ENCODE measurements at regions not wholly inside any gene's neighbourhood (a gene's known extent, or its start where the extent isn't known, plus 50 kb on each side); places are given as distances from the start of the nearest gene placed in this dataset.
A peak's percentile ranks its signal among the peaks of the same experiment; 100 is the strongest.

DNA sequence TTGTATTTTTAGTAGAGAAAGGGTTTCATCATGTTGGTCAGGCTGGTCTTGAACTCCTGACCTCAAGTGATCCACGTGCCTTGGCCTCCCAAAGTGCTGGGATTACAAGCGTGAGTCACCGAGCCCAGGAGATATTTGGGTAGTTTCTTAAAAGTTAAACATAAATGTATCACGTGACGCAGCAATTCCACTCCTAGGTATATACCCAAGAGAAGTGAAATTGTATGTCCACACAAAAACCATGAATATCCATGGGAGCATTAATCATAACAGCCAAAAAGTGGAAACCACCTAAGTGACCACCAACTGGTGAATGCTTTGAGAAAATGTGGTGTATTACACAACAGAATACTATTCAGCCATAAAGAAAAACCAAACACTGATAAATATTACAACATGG lies 164.8 kb downstream of the MRPL14 start:
- intact Hi-C loops (cut with micrococcal nuclease), result no loop called here
- Mint-ChIP-seq H3K4me1 (ENCODE audit: insufficient read depth, unreplicated experiment) (peaks cover 5% of the 10 kb centered on the region), H3K9me3 (ENCODE audit: unreplicated experiment) (peaks cover 24% of the 10 kb centered on the region), H3K36me3 (ENCODE audit: insufficient read depth, unreplicated experiment) (no peaks in the 10 kb centered on the region), H3K27me3 (ENCODE audit: insufficient read depth, unreplicated experiment) (no peaks in the 10 kb centered on the region), H3K27ac (ENCODE audit: low read depth, unreplicated experiment) (no peak overlapping the region), H3K4me3 (ENCODE audit: unreplicated experiment) (no peak overlapping the region)
- ChIA-PET POLR2A (no interaction called here), CTCF (interaction anchor here (0.8 kb wide), 1 partner anchor 129 kb away, joined by 4 read pairs; no protein-coding TSS in a partner anchor)
- TF ChIP-seq, protein P1, sequence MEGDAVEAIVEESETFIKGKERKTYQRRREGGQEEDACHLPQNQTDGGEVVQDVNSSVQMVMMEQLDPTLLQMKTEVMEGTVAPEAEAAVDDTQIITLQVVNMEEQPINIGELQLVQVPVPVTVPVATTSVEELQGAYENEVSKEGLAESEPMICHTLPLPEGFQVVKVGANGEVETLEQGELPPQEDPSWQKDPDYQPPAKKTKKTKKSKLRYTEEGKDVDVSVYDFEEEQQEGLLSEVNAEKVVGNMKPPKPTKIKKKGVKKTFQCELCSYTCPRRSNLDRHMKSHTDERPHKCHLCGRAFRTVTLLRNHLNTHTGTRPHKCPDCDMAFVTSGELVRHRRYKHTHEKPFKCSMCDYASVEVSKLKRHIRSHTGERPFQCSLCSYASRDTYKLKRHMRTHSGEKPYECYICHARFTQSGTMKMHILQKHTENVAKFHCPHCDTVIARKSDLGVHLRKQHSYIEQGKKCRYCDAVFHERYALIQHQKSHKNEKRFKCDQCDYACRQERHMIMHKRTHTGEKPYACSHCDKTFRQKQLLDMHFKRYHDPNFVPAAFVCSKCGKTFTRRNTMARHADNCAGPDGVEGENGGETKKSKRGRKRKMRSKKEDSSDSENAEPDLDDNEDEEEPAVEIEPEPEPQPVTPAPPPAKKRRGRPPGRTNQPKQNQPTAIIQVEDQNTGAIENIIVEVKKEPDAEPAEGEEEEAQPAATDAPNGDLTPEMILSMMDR (IDR thresholded peaks at IDR 0.05; ENCODE audit: unreplicated experiment), result no peak
- DNase-seq (ENCODE audit: unreplicated experiment), result peak; percentile 11
- BruUV-seq (replicated peaks), result no TSS peak

DNA sequence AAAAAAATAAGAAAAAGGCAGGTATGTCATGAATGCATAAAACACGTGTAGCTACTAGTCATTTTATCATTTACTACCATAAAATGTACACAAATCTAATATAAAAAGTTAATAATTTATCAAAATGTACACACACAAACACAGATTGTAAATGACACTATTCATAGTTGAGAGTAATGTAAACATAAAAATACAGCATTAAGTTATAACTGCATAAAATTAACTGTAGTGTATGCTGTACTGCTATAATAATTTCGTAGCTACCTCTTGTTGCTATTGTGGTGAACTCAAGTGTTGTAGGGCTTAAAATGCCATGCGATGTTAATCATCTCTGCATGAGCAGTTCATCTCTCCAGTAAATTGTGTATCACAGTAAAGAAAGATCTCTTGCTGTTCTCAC lies 170.0 kb downstream of the MRPL14 start:
- CTCF ChIA-PET, result interaction anchor here (0.7 to 1.0 kb wide), 2 partner anchors 14 to 137 kb away, joined by 3 to 4 read pairs; no protein-coding TSS in a partner anchor
- intact Hi-C loops (cut with micrococcal nuclease), result no loop called here
- Mint-ChIP-seq H3K36me3 (ENCODE audit: insufficient read depth, unreplicated experiment) (no peaks in the 10 kb centered on the region), H3K4me3 (ENCODE audit: unreplicated experiment) (no peak overlapping the region), H3K4me1 (ENCODE audit: insufficient read depth, unreplicated experiment) (no peaks in the 10 kb centered on the region), H3K27me3 (ENCODE audit: insufficient read depth, unreplicated experiment) (no peaks in the 10 kb centered on the region), H3K27ac (ENCODE audit: low read depth, unreplicated experiment) (no peak overlapping the region), H3K9me3 (ENCODE audit: unreplicated experiment) (peaks cover 34% of the 10 kb centered on the region)
- POLR2A ChIA-PET, result interaction anchor here (0.9 kb wide), 1 partner anchor 185 kb away, joined by 3 read pairs; no protein-coding TSS in a partner anchor
- TF ChIP-seq, protein P1 (IDR thresholded peaks at IDR 0.05; ENCODE audit: unreplicated experiment), result no peak
- no TSS peak for BruUV-seq (replicated peaks)
- DNase-seq (ENCODE audit: unreplicated experiment), result no peak

DNA sequence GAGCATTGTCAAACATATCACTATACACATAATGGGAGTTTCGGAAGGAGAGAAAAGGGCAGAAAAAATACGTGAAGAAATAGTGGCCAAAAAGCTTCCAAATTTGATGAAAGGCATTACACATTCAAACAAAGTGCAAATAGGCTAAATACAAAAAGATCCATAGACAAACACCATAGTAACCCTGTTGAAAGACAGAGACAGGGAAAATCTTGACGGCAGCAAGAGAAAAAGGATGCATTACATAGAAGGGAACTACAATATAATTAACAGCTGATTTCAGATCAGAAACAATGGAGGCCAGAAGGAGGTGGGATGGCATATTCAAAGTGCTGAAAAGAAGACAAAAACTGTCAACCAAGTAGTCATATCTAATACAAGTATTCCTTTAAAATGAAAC lies 170.8 kb downstream of the MRPL14 start:
- peaks cover 5% of the 10 kb centered on the region for H3K4me1 Mint-ChIP-seq (ENCODE audit: insufficient read depth, unreplicated experiment)
- H3K4me3 Mint-ChIP-seq (ENCODE audit: unreplicated experiment), result no peak overlapping the region
- ChIA-PET POLR2A (no interaction called here), CTCF (interaction anchor here (1.0 kb wide), 1 partner anchor 15 kb away, joined by 4 read pairs; no protein-coding TSS in a partner anchor)
- TF ChIP-seq, protein P1 (IDR thresholded peaks at IDR 0.05; ENCODE audit: unreplicated experiment), result no peak
- no peaks in the 10 kb centered on the region for H3K36me3 Mint-ChIP-seq (ENCODE audit: insufficient read depth, unreplicated experiment)
- no TSS peak for BruUV-seq (replicated peaks)
- intact Hi-C loops (cut with micrococcal nuclease), result no loop called here
- DNase-seq (ENCODE audit: unreplicated experiment), result no peak
- H3K27ac Mint-ChIP-seq (ENCODE audit: low read depth, unreplicated experiment), result no peak overlapping the region
- peaks cover 34% of the 10 kb centered on the region for H3K9me3 Mint-ChIP-seq (ENCODE audit: unreplicated experiment)
- no peaks in the 10 kb centered on the region for H3K27me3 Mint-ChIP-seq (ENCODE audit: insufficient read depth, unreplicated experiment)

DNA sequence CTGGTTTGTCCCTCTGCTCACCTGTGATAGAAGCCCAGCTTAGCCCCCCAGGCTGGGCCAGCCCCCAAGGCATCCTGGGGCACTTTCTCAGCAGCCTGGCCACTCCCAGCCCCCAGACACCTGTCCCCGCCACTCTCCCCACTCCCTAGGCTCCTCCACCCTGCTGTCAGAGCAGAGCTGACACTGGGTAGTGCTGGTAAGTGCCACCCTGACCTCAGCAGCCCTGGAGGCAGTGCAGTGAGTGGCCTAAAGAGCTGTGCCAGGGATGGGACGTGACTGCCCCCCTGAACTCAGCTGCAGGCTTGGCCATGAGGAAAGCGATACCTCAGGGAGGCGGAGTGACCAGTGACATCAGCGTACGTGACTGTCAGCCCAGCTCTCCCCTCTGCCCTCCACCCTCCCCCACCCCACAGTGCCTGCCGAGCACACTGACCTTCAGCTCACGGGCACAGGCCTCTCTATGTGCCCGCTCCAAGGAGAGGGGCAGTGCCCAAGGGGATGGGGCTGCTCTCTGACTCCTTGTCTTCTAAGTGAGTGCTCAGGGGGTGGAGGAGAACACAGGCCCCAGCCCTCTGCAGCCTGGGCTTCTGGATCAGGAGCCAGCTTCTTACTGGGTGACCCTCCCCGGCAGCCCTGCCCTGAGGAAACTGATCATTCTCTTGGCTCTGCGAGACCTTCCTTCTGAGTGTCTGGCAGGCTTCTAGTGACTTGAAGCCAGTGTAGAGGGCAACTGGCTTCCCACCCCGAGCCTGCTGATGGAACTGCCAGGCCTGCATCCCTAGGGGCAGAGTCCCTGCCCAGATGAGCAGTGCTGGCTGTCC lies 172.7 kb downstream of the MRPL14 start:
- DNase-seq (ENCODE audit: unreplicated experiment), result no peak
- Mint-ChIP-seq H3K4me1 (ENCODE audit: insufficient read depth, unreplicated experiment) (peaks cover 5% of the 10 kb centered on the region), H3K36me3 (ENCODE audit: insufficient read depth, unreplicated experiment) (no peaks in the 10 kb centered on the region), H3K27me3 (ENCODE audit: insufficient read depth, unreplicated experiment) (no peaks in the 10 kb centered on the region), H3K4me3 (ENCODE audit: unreplicated experiment) (no peak overlapping the region), H3K9me3 (ENCODE audit: unreplicated experiment) (peaks cover 20% of the 10 kb centered on the region), H3K27ac (ENCODE audit: low read depth, unreplicated experiment) (no peak overlapping the region)
- intact Hi-C loops (cut with micrococcal nuclease), result no loop called here
- TF ChIP-seq, protein P1 (IDR thresholded peaks at IDR 0.05; ENCODE audit: unreplicated experiment), result no peak
- ChIA-PET CTCF (interaction anchor here (0.6 to 0.9 kb wide), 4 partner anchors 29 to 268 kb away, joined by 3 to 6 read pairs (median 4); no protein-coding TSS in a partner anchor), POLR2A (no interaction called here)
- no TSS peak for BruUV-seq (replicated peaks)

Data from MCF 10A (cell line).